ENCODE measurements at regions not wholly inside any gene's neighbourhood (a gene's known extent, or its start where the extent isn't known, plus 50 kb on each side); places are given as distances from the start of the nearest gene placed in this dataset.

- TF ChIP-seq CTCF (IDR thresholded peaks at IDR 0.05) (no peak), POLR2AphosphoS5 (IDR thresholded peaks at IDR 0.05; ENCODE audit: low read depth, low read length) (no peak), SIN3A (IDR thresholded peaks at IDR 0.05; ENCODE audit: borderline replicate concordance, insufficient read depth, low read depth, low read length) (no peak)
Observed at GRCh38 chr14:43896044-43896443, 611.0 kb downstream of the FSCB start.

Measured in Panc1 (cell line).